ENCODE measurements at regions not wholly inside any gene's neighbourhood (a gene's known extent, or its start where the extent isn't known, plus 50 kb on each side); places are given as distances from the start of the nearest gene placed in this dataset.
"Not testable (repeated sequence)": the region's sequence is repeated elsewhere in the genome, so short reads cannot be mapped to it uniquely, and the experiment has no call there.

- Histone ChIP-seq H3K4me1 (ENCODE audit: control insufficient read depth in 5 of 5, insufficient read depth in 5 of 5, low read length in 5 of 5) (no peaks in the 10 kb centered on the region), H3K36me3 (ENCODE audit: control insufficient read depth in 4 of 4, insufficient read depth in 4 of 4, low read length in 4 of 4) (no peaks in the 10 kb centered on the region), H3K9me3 (ENCODE audit: control insufficient read depth in 4 of 4, insufficient read depth in 3 of 4, low read length in 3 of 4) (peaks cover 0 to 2% (median 0%) of the 10 kb centered on the region in 4 donors), H3K27me3 (ENCODE audit: control insufficient read depth in 3 of 3, insufficient read depth in 3 of 3, low read length in 2 of 3) (no peaks in the 10 kb centered on the region), H3K27ac (ENCODE audit: low read depth in 1 of 2, low read length in 1 of 2) (no peak overlapping the region), H3K4me3 (no peak overlapping the region), H3K9ac (ENCODE audit: insufficient read depth in 1 of 2, low read length in 2 of 2) (no peak overlapping the region)
- no peak for ATAC-seq (ENCODE audit: insufficient read depth, low FRiP score)
- DNase-seq, result no peak
- no peak for TF ChIP-seq CTCF (IDR thresholded peaks at IDR 0.05; ENCODE audit: control extremely low read depth, extremely low read depth)
These were observed 1026.3 kb downstream of the TAF11L14 start for GRCh38 chr5:18660511-18660910.

DNA sequence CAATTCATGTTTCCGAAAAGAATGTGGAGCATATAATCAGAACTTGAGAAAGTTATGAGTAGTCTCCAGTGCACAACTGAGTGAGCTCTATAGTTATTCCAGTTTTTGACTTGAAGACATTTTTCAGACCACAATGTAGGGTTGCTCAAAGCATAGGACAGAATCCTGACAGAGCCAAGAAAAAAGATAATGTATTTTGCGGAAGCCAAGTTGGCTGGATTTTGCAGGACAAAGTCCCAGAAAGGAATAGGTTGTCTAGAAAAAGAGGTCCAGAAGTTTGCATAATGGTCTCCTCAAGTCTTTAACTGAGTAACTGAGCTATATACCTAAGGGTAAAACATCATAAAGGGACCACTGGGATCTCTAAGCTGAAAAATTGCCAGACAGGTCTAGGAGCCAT is 1028.0 kb downstream of the TAF11L14 start:
- Histone ChIP-seq H3K9me3 (ENCODE audit: control insufficient read depth in 4 of 4, insufficient read depth in 3 of 4, low read length in 3 of 4) (peaks cover 0 to 2% (median 0%) of the 10 kb centered on the region in 4 donors), H3K4me3 (no peak overlapping the region), H3K36me3 (ENCODE audit: control insufficient read depth in 4 of 4, insufficient read depth in 4 of 4, low read length in 4 of 4) (no peaks in the 10 kb centered on the region), H3K27ac (ENCODE audit: low read depth in 1 of 2, low read length in 1 of 2) (no peak overlapping the region), H3K4me1 (ENCODE audit: control insufficient read depth in 5 of 5, insufficient read depth in 5 of 5, low read length in 5 of 5) (no peaks in the 10 kb centered on the region), H3K27me3 (ENCODE audit: control insufficient read depth in 3 of 3, insufficient read depth in 3 of 3, low read length in 2 of 3) (no peaks in the 10 kb centered on the region), H3K9ac (ENCODE audit: insufficient read depth in 1 of 2, low read length in 2 of 2) (no peak overlapping the region)
- WGBS, 2 donors, result 92 to 95% methylated on average over 2 of the region's 2 CpGs
- ATAC-seq (ENCODE audit: insufficient read depth, low FRiP score), result no peak
- no peak for DNase-seq
- no peak for TF ChIP-seq CTCF (IDR thresholded peaks at IDR 0.05; ENCODE audit: control extremely low read depth, extremely low read depth)

- ATAC-seq (ENCODE audit: insufficient read depth, low FRiP score); H3K36me3 ChIP-seq (ENCODE audit: control insufficient read depth in 4 of 4, insufficient read depth in 4 of 4, low read length in 4 of 4): not testable (repeated sequence)
- 84 to 86% methylated on average over 4 of the region's 4 CpGs for WGBS, 2 donors
These were observed 1040.0 kb downstream of the TAF11L14 start for GRCh38 chr5:18674212-18674611.

GRCh38 chr5:18675041-18675440 is 1040.8 kb downstream of the TAF11L14 start:
- no peaks in the 10 kb centered on the region for H3K36me3 ChIP-seq (ENCODE audit: control insufficient read depth in 4 of 4, insufficient read depth in 4 of 4, low read length in 4 of 4)
- no peak overlapping the region for H3K27ac ChIP-seq (ENCODE audit: low read depth in 1 of 2, low read length in 1 of 2)
- ATAC-seq (ENCODE audit: insufficient read depth, low FRiP score) (no peak), DNase-seq (no peak)
- WGBS, 2 donors, result 33 to 65% methylated on average over 2 of the region's 2 CpGs
- H3K9ac ChIP-seq (ENCODE audit: insufficient read depth in 1 of 2, low read length in 2 of 2), result no peak overlapping the region
- H3K9me3 ChIP-seq (ENCODE audit: control insufficient read depth in 4 of 4, insufficient read depth in 3 of 4, low read length in 3 of 4), result no peaks in the 10 kb centered on the region
- no peak overlapping the region for H3K4me3 ChIP-seq
- TF ChIP-seq CTCF (IDR thresholded peaks at IDR 0.05; ENCODE audit: control extremely low read depth, extremely low read depth), result no peak
- H3K27me3 ChIP-seq (ENCODE audit: control insufficient read depth in 3 of 3, insufficient read depth in 3 of 3, low read length in 2 of 3), result no peaks in the 10 kb centered on the region
- H3K4me1 ChIP-seq (ENCODE audit: control insufficient read depth in 5 of 5, insufficient read depth in 5 of 5, low read length in 5 of 5), result no peaks in the 10 kb centered on the region

More at GRCh38 chr5:18674212-18674611, 1040.0 kb downstream of the TAF11L14 start:
- H3K27ac ChIP-seq (ENCODE audit: low read depth in 1 of 2, low read length in 1 of 2); H3K27me3 ChIP-seq (ENCODE audit: control insufficient read depth in 3 of 3, insufficient read depth in 3 of 3, low read length in 2 of 3); H3K4me1 ChIP-seq (ENCODE audit: control insufficient read depth in 5 of 5, insufficient read depth in 5 of 5, low read length in 5 of 5); DNase-seq; H3K9ac ChIP-seq (ENCODE audit: insufficient read depth in 1 of 2, low read length in 2 of 2); H3K4me3 ChIP-seq; H3K9me3 ChIP-seq (ENCODE audit: control insufficient read depth in 4 of 4, insufficient read depth in 3 of 4, low read length in 3 of 4): not testable (repeated sequence)
